ENCODE measurements at regions not wholly inside any gene's neighbourhood (a gene's known extent, or its start where the extent isn't known, plus 50 kb on each side); places are given as distances from the start of the nearest gene placed in this dataset.
"Not testable (repeated sequence)": the region's sequence is repeated elsewhere in the genome, so short reads cannot be mapped to it uniquely, and the experiment has no call there.

GRCh38 chr9:71361357-71361756, 239.9 kb upstream of the TRPM3 start:
- no peak for DNase-seq

GRCh38 chr9:71357346-71357745, 235.9 kb upstream of the TRPM3 start:
- no peak for DNase-seq

- DNase-seq: peak; percentile 32
Measured at GRCh38 chr9:71355884-71356283, 234.5 kb upstream of the TRPM3 start.

DNA sequence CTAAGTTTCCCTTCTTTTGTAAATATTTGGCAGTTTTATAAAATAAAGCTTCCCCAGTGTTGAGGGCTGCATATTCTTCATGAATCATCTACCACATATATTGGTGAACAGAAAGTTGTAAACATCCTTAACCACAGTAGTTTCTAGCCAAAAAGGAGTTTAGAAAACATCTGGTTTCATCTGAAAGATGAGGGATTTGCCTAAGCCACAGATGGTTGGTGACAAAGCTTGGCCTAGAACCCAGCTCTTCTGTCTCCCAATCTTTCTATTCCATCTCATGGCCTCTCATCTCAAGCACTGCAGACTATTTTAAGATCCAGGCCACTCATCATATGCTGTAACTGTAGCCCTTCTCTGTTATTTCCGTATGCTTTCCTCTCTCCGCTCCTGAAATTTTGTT, 232.3 kb upstream of the TRPM3 start:
- DNase-seq: no peak

GRCh38 chr9:71352837-71353236, 231.4 kb upstream of the TRPM3 start:
- DNase-seq: peak; percentile 50

GRCh38 chr9:71349218-71349617, 227.8 kb upstream of the TRPM3 start:
- no peak for DNase-seq

DNA sequence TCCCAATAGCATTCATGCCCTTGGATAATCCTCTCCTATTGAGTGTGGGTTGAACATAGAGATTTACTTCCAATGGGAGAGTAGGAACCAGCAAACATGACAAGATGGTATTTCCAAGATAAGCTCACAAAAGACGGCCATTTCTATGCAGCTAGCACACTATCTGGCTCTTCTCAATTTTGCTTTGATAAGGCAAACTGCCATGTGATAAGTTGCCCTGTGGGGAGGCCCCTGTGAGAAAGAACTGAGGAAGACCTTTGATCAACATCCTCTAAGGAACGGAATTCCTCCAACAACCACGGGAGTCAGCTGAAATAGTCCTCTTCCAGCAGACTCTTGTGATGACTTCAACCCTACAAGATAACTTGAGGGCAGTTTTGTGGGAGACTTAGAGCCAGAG, 211.9 kb upstream of the TRPM3 start:
- no peak for DNase-seq

- no peak for DNase-seq
Measured at GRCh38 chr9:71331603-71332002, 210.2 kb upstream of the TRPM3 start.

GRCh38 chr9:71329873-71330272, 208.5 kb upstream of the TRPM3 start:
- DNase-seq: no peak

DNA sequence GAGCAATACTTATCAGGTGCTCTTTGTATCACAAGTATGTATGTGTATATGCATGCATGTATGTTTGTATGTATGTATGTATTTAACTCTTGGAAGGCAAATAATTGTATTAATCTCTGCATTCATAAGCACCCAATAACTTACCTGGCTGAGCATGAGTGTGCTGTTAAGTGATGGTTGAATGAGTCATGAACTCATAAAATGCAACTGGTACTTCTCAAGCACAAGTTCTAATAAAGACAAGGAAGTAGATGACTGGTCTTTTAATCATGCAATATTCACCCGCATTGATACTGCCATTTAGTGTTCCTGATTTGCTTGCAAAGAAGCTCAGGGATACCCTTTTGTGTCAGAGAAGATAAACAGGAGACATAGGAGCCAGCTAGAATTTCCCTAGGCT, 204.9 kb upstream of the TRPM3 start:
- DNase-seq: no peak

DNA sequence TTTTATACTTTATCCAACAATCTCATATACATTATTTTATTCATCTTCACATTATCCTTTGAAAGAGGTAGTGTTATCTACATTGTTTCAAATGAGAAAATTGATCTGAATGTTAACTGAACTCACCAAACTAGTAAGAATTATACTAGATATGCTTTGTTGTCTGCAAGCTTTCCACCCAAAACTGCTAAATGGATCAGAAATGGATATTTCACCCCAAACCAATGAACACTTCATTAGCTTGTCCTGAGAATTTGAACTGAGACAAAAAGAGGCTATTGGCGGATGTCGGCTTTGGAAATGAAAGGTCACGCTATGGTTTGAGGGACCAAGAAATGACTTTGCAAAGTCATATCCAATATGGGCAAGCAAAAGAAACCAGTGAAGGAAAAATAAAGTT, 201.9 kb upstream of the TRPM3 start:
- no peak for DNase-seq

GRCh38 chr9:71322311-71322710, 200.9 kb upstream of the TRPM3 start:
- no peak for DNase-seq

- DNase-seq: no peak
Measured at GRCh38 chr9:71308454-71308853, 187.0 kb upstream of the TRPM3 start.

DNA sequence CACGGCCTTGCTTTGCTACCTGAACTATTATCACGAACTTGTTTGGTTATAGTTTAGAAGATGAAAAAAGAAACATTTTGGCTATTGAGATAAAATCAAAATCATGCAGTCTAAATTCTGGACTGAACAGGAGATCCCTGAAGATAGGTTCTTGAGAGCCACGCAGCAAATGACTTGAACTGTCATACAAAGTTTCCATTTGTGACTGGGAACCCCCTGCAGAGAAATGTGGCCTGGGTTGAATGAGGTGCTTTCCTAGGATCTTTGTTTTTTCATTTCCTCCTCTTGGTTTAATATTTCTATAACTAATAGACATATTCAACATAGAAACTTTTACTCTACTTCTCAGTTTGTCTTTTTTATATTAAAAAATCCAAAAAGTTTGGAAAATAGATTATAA, 184.7 kb upstream of the TRPM3 start:
- no peak for DNase-seq

DNA sequence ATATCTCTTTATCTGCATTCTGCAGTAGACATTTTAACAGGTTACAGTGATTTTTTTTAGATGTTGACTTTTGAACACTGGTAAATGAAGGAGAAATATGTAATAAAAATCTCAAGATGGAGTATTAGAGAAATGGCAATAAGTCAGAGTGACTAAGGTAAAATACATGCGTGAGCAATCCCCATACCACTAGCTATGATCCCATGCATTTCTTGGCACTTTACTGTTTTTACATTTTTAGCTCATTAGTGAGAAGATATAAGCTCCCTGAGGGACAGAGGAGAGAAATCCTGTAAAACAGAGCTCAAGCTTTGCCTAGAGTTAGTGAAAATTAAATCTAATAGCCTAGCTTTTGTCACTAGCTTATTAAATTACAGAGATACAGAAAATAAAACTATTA, 181.9 kb upstream of the TRPM3 start:
- no peak for DNase-seq

DNA sequence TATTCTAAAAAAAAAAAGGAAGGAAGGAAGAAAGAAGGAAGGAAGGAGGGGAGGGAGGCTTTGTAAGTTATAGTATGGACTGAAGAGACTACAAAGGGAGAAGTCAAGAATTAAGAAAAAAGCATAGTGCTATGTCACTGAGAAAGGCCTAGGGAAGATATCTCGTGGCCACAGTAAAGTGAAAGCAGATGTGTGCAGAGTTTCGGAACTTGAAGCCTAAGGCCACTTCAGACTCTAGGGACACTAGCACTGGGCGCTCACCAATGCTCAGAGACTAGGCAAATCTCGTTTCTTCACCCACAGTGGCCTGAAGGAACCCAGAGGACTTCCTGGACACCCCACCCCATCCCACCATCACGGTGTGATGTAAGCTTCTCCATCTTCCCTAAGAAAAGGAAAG, 181.4 kb upstream of the TRPM3 start:
- DNase-seq: no peak

DNA sequence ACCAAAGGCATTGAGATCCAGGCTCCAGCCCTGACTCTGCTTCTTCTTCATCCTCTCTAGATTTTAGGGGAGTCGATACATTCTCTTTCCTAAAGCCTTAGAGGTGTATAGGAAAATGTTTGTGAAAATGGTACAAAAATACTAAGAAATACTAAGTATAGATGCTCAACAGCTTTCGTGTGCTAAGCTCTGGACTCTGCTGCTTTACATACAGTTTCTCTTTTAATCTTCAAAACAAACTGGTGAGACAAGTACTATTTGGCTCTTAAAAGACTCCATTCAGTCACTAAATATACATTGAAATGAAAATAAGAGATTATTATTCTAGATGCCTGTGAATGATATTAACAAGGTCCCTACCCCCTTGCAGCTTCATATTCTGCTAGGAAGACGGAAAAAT, 174.5 kb upstream of the TRPM3 start:
- DNase-seq: no peak

GRCh38 chr9:71286146-71286545, 164.7 kb upstream of the TRPM3 start:
- DNase-seq: no peak

- DNase-seq: peak; percentile 75
Measured at GRCh38 chr9:71285191-71285656, 163.8 kb upstream of the TRPM3 start.

- DNase-seq: not testable (repeated sequence)
Measured at GRCh38 chr9:71282116-71282515, 160.7 kb upstream of the TRPM3 start.

GRCh38 chr9:71279151-71279739, 157.8 kb upstream of the TRPM3 start:
- DNase-seq: no peak

DNA sequence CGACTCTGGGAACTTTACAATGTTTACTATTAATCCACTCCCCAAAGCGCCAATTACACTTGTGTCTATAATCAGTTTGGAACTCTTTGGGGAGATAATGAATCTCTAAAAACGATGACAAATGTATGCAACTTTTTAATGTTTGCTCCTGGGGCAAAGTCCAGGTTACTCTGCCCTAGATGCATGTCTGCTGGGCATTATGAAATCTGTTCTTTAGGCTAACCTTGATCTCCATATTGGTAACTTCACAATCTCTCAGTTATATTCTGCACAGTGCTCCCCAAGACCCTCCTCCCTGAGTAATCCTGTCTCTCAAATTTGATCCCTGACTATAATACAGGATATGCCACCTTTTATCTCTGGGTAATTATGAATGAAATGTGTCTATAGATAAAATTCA, 152.2 kb upstream of the TRPM3 start:
- DNase-seq: no peak

- DNase-seq: no peak
Measured at GRCh38 chr9:71271602-71272001, 150.2 kb upstream of the TRPM3 start.

DNA sequence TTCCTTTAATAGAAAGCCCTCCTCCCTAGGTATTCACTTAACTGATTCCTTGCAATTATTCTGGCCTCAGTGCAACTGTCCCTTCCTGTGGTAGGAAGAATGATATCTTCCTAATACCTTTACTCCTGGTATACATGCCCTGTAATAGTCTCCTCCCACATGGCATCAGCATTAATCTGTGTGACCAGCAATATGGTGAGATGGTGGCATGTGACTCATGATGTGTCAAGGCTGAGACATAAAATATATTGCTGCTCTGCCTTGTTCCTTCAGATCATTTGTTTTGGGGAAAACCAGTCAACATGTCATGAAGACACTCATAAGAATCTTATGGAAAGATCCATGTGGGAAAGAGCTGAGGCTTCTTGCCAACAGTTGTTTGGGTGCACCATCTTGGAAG, 149.1 kb upstream of the TRPM3 start:
- DNase-seq: no peak

DNA sequence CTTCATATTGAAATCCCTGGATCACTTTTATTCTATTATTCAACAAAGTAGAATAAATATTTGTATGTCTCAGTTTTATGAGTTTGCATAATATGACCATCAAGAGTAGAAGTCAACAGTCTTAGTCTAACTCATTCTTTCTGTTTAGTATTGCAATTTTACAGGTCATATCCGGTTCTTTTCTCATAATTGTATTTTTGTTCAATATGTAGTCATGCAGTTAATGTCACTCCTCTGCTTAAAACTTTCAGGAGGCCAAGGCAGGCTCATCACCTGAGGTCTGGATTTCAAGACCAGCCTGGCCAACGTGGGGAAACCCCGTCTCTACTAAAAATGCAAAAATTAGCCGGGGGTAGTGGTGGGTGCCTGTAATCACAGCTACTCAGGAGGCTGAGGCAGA, 148.4 kb upstream of the TRPM3 start:
- no peak for DNase-seq

All from NCI-H69 (cell line).